ENCODE measurements at regions not wholly inside any gene's neighbourhood (a gene's known extent, or its start where the extent isn't known, plus 50 kb on each side); places are given as distances from the start of the nearest gene placed in this dataset.

DNA sequence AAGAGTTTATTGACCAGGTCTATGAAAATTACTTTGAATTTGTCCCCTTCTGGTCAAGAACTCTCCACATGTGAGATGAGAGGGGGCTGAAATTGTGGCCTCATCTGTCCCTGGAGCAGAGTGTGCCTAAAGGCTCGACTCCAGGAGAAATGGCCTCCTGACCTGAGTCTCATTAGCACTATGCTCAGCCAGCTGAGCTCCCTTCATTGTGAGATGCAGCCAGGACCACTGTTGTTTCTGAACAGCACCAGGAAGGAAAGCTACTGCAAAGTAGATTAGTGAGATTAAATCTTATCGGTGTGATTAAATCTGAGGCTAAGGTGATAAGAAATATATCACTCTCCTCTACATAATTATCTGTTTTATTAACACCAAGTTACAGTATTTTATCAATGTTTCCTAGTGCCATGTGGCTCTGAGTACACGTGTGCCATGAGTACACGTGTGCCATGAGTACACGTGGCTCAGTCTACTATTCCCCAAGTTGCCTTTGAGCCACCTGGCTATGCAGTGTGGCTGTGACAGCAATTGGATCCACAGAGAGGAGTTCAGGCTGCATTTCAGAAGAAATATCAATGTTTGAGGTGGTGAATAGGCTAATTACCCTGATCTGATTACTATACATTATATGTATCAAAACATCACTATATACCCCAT is 126.9 kb downstream of the IPMK start:
- DNase-seq, result no peak

DNA sequence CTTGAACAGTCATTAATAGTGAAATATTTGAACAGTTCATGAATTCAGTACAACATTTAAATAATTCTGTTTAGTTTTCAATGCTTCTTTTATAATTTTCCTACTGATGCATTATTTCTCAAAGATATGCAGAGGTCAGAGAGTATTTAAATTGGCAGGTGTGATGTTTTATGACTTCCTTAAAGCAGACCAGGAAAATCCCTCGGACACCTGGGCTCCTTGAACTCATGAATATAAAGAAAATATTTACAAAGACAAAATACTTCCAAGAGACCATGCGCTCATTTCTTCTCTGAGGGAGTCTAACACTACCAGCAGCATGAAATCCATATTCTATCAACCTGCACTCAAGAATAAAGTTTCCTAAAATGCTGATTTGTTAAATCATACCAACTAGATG is 127.6 kb downstream of the IPMK start:
- DNase-seq, result no peak

DNA sequence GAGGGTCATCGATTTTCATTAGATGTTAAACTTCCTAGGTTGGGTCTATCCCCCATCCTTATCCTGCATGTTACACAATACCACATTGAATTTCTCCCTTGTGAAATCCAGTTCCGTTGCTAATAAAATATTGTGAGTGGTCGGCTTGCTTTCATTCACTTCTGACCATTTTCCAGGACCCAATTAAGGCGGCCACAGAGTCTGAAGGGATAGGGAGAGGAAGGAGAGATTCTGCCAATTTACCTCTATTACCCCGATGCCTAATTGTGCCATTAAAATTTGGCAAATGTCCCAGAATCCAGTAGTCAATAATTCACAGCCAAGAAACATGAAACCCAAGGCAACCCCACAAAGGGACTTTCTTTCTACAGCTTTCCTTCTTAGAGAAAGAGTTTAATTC is 129.9 kb downstream of the IPMK start:
- no peak for DNase-seq

- DNase-seq, result no peak
These were observed 152.3 kb downstream of the IPMK start for GRCh38 chr10:58115218-58116050.

- DNase-seq, result no peak
These were observed 158.0 kb downstream of the IPMK start for GRCh38 chr10:58109731-58110130.

DNA sequence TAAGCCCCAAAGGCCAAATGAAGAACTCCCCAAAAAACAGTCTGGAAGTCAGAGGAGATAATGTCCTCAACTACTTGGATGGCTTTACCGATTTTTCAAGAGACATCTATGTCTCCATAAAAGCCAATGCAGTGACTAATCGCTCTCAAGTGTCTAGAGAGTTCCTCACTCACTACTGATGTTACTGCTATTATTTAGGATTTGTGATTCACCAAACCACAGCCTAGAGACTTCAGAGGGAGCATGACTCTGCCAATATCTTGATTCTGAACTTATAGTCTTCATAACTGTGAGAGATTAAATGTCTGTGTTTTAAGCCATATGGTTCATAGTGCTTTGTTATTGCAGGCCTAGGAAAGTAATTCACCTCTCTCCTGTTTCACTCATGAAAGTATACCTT is 160.2 kb downstream of the IPMK start:
- no peak for DNase-seq

DNA sequence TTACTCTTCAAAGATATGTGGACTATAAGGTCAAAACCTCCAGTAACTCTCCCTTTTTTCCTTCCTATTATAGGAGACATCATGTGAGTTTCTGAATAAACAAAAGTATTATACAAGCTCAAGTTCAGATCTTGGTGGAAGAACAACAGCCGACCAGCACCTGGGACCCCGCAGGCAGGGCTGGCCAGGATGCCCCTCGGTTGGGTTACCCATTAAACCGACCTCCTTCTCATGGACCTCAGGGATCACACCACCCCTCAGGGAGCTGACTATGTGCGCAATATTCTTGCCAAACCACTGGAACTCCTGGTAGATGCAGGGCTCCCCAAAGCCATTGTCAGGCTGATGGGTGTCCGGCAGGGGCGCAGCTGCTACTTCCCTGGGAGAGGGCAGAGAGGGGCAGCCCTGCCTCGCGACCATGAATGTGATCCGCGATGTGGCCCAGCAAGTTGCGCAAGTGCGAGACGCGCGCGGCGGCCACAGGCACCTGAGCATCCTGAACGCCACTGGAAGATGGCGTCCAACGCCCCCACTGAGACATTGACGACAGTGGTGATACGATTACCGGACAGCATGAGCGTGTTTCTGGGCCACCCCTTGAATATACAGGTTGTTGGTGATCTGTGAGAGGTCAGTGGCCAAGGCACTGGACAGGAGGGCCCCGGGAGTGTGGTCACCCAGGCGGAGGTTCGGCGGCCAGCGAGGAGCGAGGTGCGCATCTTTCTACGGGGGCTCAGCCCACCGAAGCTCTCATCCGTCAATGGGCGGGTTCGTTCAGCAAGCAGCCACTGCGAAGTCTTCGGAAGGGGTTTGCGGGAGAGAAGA is 161.3 kb downstream of the IPMK start:
- DNase-seq, result no peak

- no peak for DNase-seq
These were observed 163.3 kb downstream of the IPMK start for GRCh38 chr10:58104351-58104751.

GRCh38 chr10:58102897-58103296 is 164.8 kb downstream of the IPMK start:
- DNase-seq, result no peak

DNA sequence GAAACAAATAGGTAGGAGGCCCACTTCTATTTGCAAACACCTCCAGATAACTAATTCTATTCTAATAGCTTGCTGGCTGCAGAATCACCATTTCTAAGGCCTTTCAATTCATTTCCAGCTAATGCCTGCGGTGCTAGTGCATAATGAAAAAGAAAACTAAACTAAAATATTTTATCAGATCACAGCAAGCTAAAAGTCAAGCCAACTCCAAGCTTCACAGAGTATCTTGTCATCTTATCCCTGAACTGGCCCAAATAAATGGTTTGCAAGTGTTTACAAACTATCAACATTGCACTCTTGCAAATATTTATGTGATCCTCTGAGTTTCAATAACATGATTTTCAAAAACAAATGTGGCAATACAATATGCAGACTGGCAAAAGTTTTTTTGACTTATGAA is 166.0 kb downstream of the IPMK start:
- DNase-seq, result no peak

GRCh38 chr10:58094985-58095718 is 172.5 kb downstream of the IPMK start:
- DNase-seq, result no peak

DNA sequence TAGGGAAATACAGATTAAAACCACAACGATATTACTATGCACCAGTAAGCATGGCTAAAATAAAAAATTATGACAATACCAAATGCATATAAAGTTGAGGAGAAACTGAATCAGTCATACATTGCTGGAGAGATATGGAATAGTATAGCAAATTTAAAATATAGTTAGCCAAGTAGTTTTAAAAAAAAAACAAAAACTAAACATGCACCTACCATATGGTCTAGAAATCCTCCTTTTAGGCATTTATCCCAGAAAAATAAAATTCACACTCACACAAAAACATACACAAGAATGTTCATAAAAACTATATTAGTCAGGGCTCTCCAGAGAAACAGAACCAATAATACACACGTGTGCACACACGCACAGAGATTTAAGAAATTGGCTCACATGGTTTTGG is 175.8 kb downstream of the IPMK start:
- no peak for DNase-seq

GRCh38 chr10:58089739-58090138 is 178.0 kb downstream of the IPMK start:
- DNase-seq, result no peak

DNA sequence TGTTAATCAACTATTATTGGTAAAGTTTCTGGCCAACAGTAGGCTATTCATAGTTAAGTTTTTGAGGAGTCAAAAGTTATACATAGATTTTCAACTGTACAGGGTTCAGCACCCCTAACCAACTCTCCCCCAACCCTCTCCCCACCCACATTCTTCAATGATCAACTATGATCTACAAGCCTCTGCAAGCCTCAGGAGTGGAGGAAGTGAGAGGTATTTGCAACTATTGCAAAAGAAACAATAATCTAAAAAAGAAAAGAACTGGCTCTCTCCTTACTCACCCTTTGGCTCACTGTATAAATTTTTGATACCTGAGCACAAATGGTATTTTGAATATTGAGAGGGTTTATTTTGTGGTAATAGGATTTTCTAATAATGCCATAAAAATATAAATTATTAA is 179.8 kb downstream of the IPMK start:
- no peak for DNase-seq

DNA sequence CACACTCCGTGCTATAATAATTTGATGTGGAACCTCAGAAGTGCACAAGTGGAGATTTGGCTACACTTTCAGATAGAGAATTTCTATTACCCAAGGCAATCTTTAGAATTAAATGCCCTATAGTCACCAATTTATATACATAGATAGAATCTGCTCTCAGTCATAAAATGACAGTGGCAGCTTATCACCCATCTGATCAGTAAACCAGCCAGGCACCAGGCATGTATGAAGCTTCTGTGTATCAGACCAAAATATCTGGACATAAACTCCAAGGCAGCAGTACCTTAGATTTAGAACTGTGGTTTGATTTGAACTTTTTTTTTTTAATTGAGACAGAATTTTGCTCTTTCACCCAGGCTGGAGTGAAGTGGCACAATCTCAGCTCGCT is 180.9 kb downstream of the IPMK start:
- no peak for DNase-seq

GRCh38 chr10:58086144-58086762 is 181.4 kb downstream of the IPMK start:
- DNase-seq, result no peak

- DNase-seq, result no peak
These were observed 185.4 kb downstream of the IPMK start for GRCh38 chr10:58082248-58082647.

GRCh38 chr10:58081353-58081752 is 186.3 kb downstream of the IPMK start:
- DNase-seq, result no peak

- DNase-seq, result no peak
These were observed 188.2 kb downstream of the IPMK start for GRCh38 chr10:58079461-58079860.

- no peak for DNase-seq
These were observed 195.1 kb downstream of the IPMK start for GRCh38 chr10:58072634-58073033.

DNA sequence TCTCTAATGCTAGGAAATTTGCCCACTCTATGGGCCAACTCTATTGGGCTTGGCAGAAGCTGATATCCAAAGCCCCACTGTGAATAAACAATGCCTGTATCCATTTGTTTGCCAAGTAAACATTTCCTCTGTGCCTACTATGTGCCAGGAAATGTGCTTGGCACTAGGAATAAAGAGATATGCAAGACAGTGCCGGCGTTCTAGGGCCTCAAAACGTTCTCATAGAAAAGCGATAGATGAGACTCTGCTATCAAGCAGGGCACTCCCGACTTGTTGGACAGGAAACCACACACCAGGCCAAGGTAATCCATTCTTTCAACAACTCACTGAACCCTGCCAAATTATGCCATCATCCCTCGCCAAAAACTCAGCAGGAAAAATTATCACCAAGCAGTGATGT is 196.7 kb downstream of the IPMK start:
- DNase-seq, result no peak

DNA sequence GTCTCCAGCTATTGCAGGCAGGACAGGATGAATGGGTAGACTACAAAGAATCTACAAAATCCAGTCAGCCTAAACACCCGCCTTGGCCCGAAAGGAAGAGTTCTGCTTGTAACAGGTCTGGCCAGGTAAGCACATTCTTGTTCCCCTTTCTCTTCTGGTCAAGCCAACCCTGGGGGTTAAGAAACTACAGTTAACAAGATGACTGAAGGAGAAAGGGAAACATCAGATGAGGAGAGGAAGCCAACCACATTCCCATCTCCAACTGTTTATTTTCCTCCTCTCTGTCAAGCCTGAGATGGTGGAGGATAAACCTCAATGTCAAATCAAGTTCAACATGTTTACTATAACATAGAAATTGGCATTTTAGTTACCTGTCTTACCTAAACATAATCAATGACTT is 198.9 kb downstream of the IPMK start:
- DNase-seq, result no peak

DNA sequence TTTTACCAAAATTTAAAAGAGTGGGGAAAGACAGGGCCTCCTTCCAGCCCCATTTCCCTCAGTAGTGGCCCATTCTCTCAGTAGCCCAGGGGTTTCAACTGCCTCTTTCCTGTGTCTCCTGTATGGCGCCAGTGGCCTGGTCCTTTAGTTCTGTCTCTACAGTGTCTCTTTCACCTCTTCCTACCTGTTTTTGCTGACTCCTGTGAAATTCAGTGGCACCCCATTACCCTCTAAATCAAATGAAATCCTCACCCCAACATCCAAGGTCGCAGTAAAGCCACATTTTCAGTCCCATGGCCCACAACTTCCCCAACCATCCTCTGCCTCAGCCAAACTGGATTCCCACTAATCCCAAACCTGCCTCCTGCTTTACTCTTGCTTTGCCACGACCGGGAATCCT is 200.7 kb downstream of the IPMK start:
- no peak for DNase-seq

Measured in stimulated activated CD8-positive, alpha-beta memory T cell treated with anti-CD3 and anti-CD28 coated beads, Interleukin-4, amount 100 ng/mL, for 48 hours (primary cell).